ENCODE measurements at regions not wholly inside any gene's neighbourhood (a gene's known extent, or its start where the extent isn't known, plus 50 kb on each side); places are given as distances from the start of the nearest gene placed in this dataset.

DNA sequence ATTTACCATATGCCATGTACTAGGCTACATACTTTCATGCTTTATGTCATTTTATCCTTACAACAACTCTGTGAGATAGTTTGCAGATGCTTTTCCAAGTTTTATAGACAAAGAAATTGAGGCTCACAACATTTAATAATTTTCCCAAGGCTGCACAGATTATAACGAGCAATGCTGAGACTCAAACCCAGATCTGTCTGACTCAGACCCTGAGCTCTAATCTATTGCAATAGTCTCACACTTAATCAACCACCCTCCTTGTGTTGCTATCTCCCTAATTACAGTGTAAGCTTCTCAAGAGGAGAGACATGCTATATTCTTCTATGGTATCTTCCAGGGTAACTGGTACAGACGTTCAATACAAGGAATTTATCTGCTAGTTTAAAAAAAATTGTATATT is 247.6 kb downstream of the WDR11 start:
- no peaks in the 10 kb centered on the region for H3K79me1 ChIP-seq (ENCODE audit: low read length)
- H4K5ac ChIP-seq (ENCODE audit: low read length) = no peak overlapping the region
- H3K4me2 ChIP-seq (ENCODE audit: low read length) = no peak overlapping the region
- H3K27me3 ChIP-seq (ENCODE audit: insufficient read depth, low read length, poor library complexity) = no peaks in the 10 kb centered on the region
- no peak overlapping the region for H3K18ac ChIP-seq (ENCODE audit: low read length)
- no peak overlapping the region for H3K27ac ChIP-seq (ENCODE audit: low read depth, low read length)
- no peak overlapping the region for H2BK15ac ChIP-seq (replicated peaks; ENCODE audit: low read depth)
- H3K36me3 ChIP-seq (ENCODE audit: control insufficient read depth, insufficient read depth, low read length) = no peaks in the 10 kb centered on the region
- no peak overlapping the region for H3K9ac ChIP-seq (ENCODE audit: low read length)
- no peak overlapping the region for H3K23ac ChIP-seq (ENCODE audit: low read length)
- H2AK5ac ChIP-seq (ENCODE audit: low read length) = no peak overlapping the region
- no peak overlapping the region for H3K4ac ChIP-seq (ENCODE audit: low read depth, low read length)
- H3K56ac ChIP-seq (ENCODE audit: low read length) = no peak overlapping the region
- no peak overlapping the region for H3K4me3 ChIP-seq (ENCODE audit: low read length)
- peaks cover 2% of the 10 kb centered on the region for H3K4me1 ChIP-seq (ENCODE audit: control insufficient read depth, low read depth, low read length)
- no peak overlapping the region for H2BK120ac ChIP-seq (ENCODE audit: low read depth, low read length)
- DNase-seq = peak; percentile 79
- H4K8ac ChIP-seq (ENCODE audit: low read depth, low read length) = no peak overlapping the region
- H2BK5ac ChIP-seq (ENCODE audit: low read length) = no peak overlapping the region
- H3K79me2 ChIP-seq (ENCODE audit: control insufficient read depth, insufficient read depth, low read length) = no peaks in the 10 kb centered on the region
- WGBS (ENCODE audit: extremely low coverage, insufficient coverage, low lambda C conversion rate) = no CpG with 5 or more reads among the region's 2 CpGs

DNA sequence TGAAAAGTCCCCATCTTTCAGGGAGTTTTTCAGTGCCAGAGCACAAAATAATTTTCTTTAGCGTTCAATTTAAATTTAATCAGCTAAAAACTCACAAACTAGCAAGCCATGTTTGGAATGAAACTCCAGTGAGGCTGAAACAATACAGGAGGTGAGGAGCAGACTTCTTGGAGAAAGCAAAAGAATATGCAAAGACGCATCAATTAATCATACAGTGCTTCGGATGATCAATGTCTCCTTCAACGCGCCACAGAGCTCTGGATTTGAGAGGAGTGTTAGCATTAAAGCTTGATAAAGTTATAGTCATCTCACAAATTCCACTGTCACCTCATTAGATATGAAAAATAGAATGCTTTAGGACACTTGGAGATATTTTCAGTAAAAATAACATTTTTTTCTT is 248.0 kb downstream of the WDR11 start:
- Histone ChIP-seq H2BK15ac (replicated peaks; ENCODE audit: low read depth) (no peak overlapping the region), H3K4me3 (ENCODE audit: low read length) (no peak overlapping the region), H2BK120ac (ENCODE audit: low read depth, low read length) (peak overlapping the region; percentile 85), H3K36me3 (ENCODE audit: control insufficient read depth, insufficient read depth, low read length) (no peaks in the 10 kb centered on the region), H4K8ac (ENCODE audit: low read depth, low read length) (no peak overlapping the region), H4K5ac (ENCODE audit: low read length) (no peak overlapping the region), H3K4me2 (ENCODE audit: low read length) (no peak overlapping the region), H3K56ac (ENCODE audit: low read length) (peak overlapping the region; percentile 51), H3K9ac (ENCODE audit: low read length) (peak overlapping the region; percentile 8), H3K23ac (ENCODE audit: low read length) (no peak overlapping the region), H3K79me2 (ENCODE audit: control insufficient read depth, insufficient read depth, low read length) (no peaks in the 10 kb centered on the region), H3K27me3 (ENCODE audit: insufficient read depth, low read length, poor library complexity) (no peaks in the 10 kb centered on the region), H3K4me1 (ENCODE audit: control insufficient read depth, low read depth, low read length) (peaks cover 2% of the 10 kb centered on the region), H2BK5ac (ENCODE audit: low read length) (peak overlapping the region; percentile 51), H3K4ac (ENCODE audit: low read depth, low read length) (no peak overlapping the region), H3K18ac (ENCODE audit: low read length) (peak overlapping the region; percentile 61), H3K27ac (ENCODE audit: low read depth, low read length) (peak overlapping the region; percentile 13), H2AK5ac (ENCODE audit: low read length) (no peak overlapping the region), H3K79me1 (ENCODE audit: low read length) (no peaks in the 10 kb centered on the region)
- DNase-seq = no peak
- no CpG with 5 or more reads among the region's 5 CpGs for WGBS (ENCODE audit: extremely low coverage, insufficient coverage, low lambda C conversion rate)

DNA sequence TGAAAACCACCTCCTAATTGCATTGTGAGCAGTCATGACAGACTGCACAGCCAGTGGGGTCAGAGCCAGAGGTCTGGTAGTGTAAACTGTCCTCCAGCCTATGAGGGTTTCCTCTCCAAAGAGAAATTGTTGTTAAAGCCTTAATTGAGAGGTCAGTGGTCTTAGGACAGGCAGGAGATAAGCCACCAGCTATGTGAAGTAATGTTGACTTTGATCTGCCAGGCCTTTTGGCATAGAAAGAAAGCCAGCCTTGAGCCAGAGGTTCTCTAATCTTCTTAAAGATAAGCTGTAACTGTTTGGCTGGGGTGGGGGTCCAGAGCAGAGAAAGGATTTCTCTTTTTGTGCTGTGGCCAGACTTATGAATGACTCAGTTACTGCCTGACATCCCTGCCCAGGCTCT is 248.4 kb downstream of the WDR11 start:
- H2BK5ac ChIP-seq (ENCODE audit: low read length) = no peak overlapping the region
- H3K27ac ChIP-seq (ENCODE audit: low read depth, low read length) = no peak overlapping the region
- H3K27me3 ChIP-seq (ENCODE audit: insufficient read depth, low read length, poor library complexity) = no peaks in the 10 kb centered on the region
- H3K4me2 ChIP-seq (ENCODE audit: low read length) = no peak overlapping the region
- H4K8ac ChIP-seq (ENCODE audit: low read depth, low read length) = no peak overlapping the region
- H3K4me1 ChIP-seq (ENCODE audit: control insufficient read depth, low read depth, low read length) = peaks cover 2% of the 10 kb centered on the region
- no peaks in the 10 kb centered on the region for H3K79me1 ChIP-seq (ENCODE audit: low read length)
- no peak overlapping the region for H2AK5ac ChIP-seq (ENCODE audit: low read length)
- no peak overlapping the region for H2BK120ac ChIP-seq (ENCODE audit: low read depth, low read length)
- H3K4ac ChIP-seq (ENCODE audit: low read depth, low read length) = no peak overlapping the region
- peak overlapping the region; percentile 61 for H3K18ac ChIP-seq (ENCODE audit: low read length)
- H2BK15ac ChIP-seq (replicated peaks; ENCODE audit: low read depth) = no peak overlapping the region
- no peak overlapping the region for H3K56ac ChIP-seq (ENCODE audit: low read length)
- H3K9ac ChIP-seq (ENCODE audit: low read length) = no peak overlapping the region
- no peak overlapping the region for H4K5ac ChIP-seq (ENCODE audit: low read length)
- no peak overlapping the region for H3K4me3 ChIP-seq (ENCODE audit: low read length)
- H3K79me2 ChIP-seq (ENCODE audit: control insufficient read depth, insufficient read depth, low read length) = no peaks in the 10 kb centered on the region
- peak; percentile 91 for DNase-seq
- H3K23ac ChIP-seq (ENCODE audit: low read length) = no peak overlapping the region
- H3K36me3 ChIP-seq (ENCODE audit: control insufficient read depth, insufficient read depth, low read length) = no peaks in the 10 kb centered on the region

DNA sequence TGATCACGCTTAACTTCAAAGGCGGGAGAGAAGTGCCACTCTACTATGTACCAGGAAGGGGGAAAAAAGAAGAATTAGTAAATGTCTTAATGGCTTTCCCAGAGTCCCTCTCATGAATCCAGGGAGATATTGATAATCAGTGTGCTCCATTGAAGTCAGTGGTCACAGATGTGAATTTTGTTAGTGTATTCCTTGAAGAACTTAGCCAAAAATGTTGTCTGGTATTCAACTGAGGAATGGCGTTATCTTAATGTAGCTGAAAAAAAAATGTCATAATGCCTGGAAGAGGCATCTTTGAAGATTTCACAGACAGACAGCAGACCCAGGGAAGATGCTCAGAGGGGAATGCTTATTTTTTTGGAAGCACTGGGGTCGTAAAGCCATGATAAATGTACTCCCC is 250.4 kb downstream of the WDR11 start:
- no CpG with 5 or more reads among the region's 4 CpGs for WGBS (ENCODE audit: extremely low coverage, insufficient coverage, low lambda C conversion rate)

DNA sequence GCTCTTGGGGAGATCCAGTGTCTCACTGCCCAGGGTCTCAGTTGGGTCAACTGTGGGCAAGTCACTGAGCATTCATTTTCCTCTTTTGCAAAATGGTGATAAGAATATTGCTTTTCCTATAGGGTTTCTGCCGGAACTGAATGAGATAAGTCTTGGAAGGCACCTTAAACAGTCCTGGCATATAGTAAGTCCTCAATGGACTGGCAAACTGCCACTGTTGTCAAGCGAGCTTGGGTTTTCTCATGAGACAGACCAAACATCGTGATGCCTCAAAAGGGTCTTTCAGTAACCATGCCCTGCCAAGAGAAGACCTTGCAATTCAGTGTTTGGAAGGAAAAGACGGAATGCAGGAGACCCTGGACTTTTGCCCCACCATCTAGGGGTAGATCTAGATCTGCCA is 251.5 kb downstream of the WDR11 start:
- no peak overlapping the region for H3K56ac ChIP-seq (ENCODE audit: low read length)
- H3K79me1 ChIP-seq (ENCODE audit: low read length) = no peaks in the 10 kb centered on the region
- DNase-seq = no peak
- peaks cover 2% of the 10 kb centered on the region for H3K4me1 ChIP-seq (ENCODE audit: control insufficient read depth, low read depth, low read length)
- no peaks in the 10 kb centered on the region for H3K36me3 ChIP-seq (ENCODE audit: control insufficient read depth, insufficient read depth, low read length)
- H3K27ac ChIP-seq (ENCODE audit: low read depth, low read length) = no peak overlapping the region
- no peak overlapping the region for H3K23ac ChIP-seq (ENCODE audit: low read length)
- H4K5ac ChIP-seq (ENCODE audit: low read length) = no peak overlapping the region
- H3K4ac ChIP-seq (ENCODE audit: low read depth, low read length) = no peak overlapping the region
- no peak overlapping the region for H4K8ac ChIP-seq (ENCODE audit: low read depth, low read length)
- H3K9ac ChIP-seq (ENCODE audit: low read length) = no peak overlapping the region
- no CpG with 5 or more reads among the region's 4 CpGs for WGBS (ENCODE audit: extremely low coverage, insufficient coverage, low lambda C conversion rate)
- no peaks in the 10 kb centered on the region for H3K27me3 ChIP-seq (ENCODE audit: insufficient read depth, low read length, poor library complexity)
- H3K4me3 ChIP-seq (ENCODE audit: low read length) = no peak overlapping the region
- H2BK5ac ChIP-seq (ENCODE audit: low read length) = no peak overlapping the region
- H2AK5ac ChIP-seq (ENCODE audit: low read length) = no peak overlapping the region
- no peak overlapping the region for H3K18ac ChIP-seq (ENCODE audit: low read length)
- H3K4me2 ChIP-seq (ENCODE audit: low read length) = no peak overlapping the region
- no peak overlapping the region for H2BK120ac ChIP-seq (ENCODE audit: low read depth, low read length)
- no peak overlapping the region for H2BK15ac ChIP-seq (replicated peaks; ENCODE audit: low read depth)
- H3K79me2 ChIP-seq (ENCODE audit: control insufficient read depth, insufficient read depth, low read length) = no peaks in the 10 kb centered on the region

More for the DNA sequence above, 250.4 kb downstream of the WDR11 start:
- Histone ChIP-seq H3K4me3 (ENCODE audit: low read length) (no peak overlapping the region), H3K4me2 (ENCODE audit: low read length) (no peak overlapping the region), H3K18ac (ENCODE audit: low read length) (no peak overlapping the region), H2BK15ac (replicated peaks; ENCODE audit: low read depth) (no peak overlapping the region), H2AK5ac (ENCODE audit: low read length) (no peak overlapping the region), H3K4ac (ENCODE audit: low read depth, low read length) (no peak overlapping the region), H3K79me2 (ENCODE audit: control insufficient read depth, insufficient read depth, low read length) (no peaks in the 10 kb centered on the region), H2BK120ac (ENCODE audit: low read depth, low read length) (no peak overlapping the region), H3K4me1 (ENCODE audit: control insufficient read depth, low read depth, low read length) (peaks cover 2% of the 10 kb centered on the region), H4K5ac (ENCODE audit: low read length) (no peak overlapping the region), H3K36me3 (ENCODE audit: control insufficient read depth, insufficient read depth, low read length) (no peaks in the 10 kb centered on the region), H3K23ac (ENCODE audit: low read length) (no peak overlapping the region), H2BK5ac (ENCODE audit: low read length) (no peak overlapping the region), H3K9ac (ENCODE audit: low read length) (no peak overlapping the region), H3K27me3 (ENCODE audit: insufficient read depth, low read length, poor library complexity) (no peaks in the 10 kb centered on the region), H3K79me1 (ENCODE audit: low read length) (no peaks in the 10 kb centered on the region), H4K8ac (ENCODE audit: low read depth, low read length) (no peak overlapping the region), H3K27ac (ENCODE audit: low read depth, low read length) (no peak overlapping the region), H3K56ac (ENCODE audit: low read length) (no peak overlapping the region)
- DNase-seq = no peak

DNA sequence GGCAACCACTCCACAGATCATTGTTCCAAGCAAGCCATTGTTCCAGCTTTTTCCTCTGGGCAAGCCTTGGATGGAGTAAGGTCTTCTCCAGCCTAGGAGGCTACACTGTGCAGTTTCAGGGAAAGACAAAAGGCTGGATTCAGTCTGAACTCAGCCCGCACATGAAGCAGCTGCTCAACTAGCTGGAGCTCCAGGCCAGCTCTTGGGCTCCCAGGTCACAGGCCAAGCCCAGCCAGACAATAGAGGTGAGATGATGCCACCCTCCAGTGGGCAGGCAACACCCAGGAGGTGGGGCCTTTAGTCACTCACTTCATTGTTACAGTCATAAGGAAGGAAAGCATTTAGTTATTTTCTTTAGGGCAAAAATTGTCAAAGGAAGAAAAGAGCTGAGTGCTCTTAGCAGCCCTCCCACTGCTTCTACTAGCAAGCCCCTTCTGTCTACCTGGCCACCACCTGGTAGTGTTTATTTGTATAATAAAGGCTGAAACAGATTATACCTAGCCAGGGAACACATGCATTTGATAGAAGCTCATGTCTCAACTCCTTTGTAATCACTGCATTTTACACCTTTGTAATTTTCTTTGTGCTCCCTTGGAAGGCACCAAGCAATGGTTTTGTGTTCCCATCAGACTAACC is 253.4 kb downstream of the WDR11 start:
- no peak overlapping the region for H2BK15ac ChIP-seq (replicated peaks; ENCODE audit: low read depth)
- H3K4ac ChIP-seq (ENCODE audit: low read depth, low read length) = no peak overlapping the region
- WGBS (ENCODE audit: extremely low coverage, insufficient coverage, low lambda C conversion rate) = no CpG with 5 or more reads among the region's 1 CpG
- no peaks in the 10 kb centered on the region for H3K4me1 ChIP-seq (ENCODE audit: control insufficient read depth, low read depth, low read length)
- no peak overlapping the region for H3K18ac ChIP-seq (ENCODE audit: low read length)
- no peak overlapping the region for H3K9ac ChIP-seq (ENCODE audit: low read length)
- H2BK5ac ChIP-seq (ENCODE audit: low read length) = no peak overlapping the region
- H4K8ac ChIP-seq (ENCODE audit: low read depth, low read length) = no peak overlapping the region
- H2BK120ac ChIP-seq (ENCODE audit: low read depth, low read length) = no peak overlapping the region
- DNase-seq = no peak
- no peaks in the 10 kb centered on the region for H3K36me3 ChIP-seq (ENCODE audit: control insufficient read depth, insufficient read depth, low read length)
- no peak overlapping the region for H3K23ac ChIP-seq (ENCODE audit: low read length)
- H2AK5ac ChIP-seq (ENCODE audit: low read length) = no peak overlapping the region
- no peaks in the 10 kb centered on the region for H3K79me2 ChIP-seq (ENCODE audit: control insufficient read depth, insufficient read depth, low read length)
- no peak overlapping the region for H3K27ac ChIP-seq (ENCODE audit: low read depth, low read length)
- no peaks in the 10 kb centered on the region for H3K79me1 ChIP-seq (ENCODE audit: low read length)
- no peak overlapping the region for H3K4me2 ChIP-seq (ENCODE audit: low read length)
- no peak overlapping the region for H3K4me3 ChIP-seq (ENCODE audit: low read length)
- H3K56ac ChIP-seq (ENCODE audit: low read length) = no peak overlapping the region
- H3K27me3 ChIP-seq (ENCODE audit: insufficient read depth, low read length, poor library complexity) = no peaks in the 10 kb centered on the region
- no peak overlapping the region for H4K5ac ChIP-seq (ENCODE audit: low read length)
